AG09309 (cell line): ENCODE measurements at regions not wholly inside any gene's neighbourhood (a gene's known extent, or its start where the extent isn't known, plus 50 kb on each side); places are given as distances from the start of the nearest gene placed in this dataset.

ENCODE experiments used
- DNase-seq: peaks from one replicate; pipeline ENCODE4 v3.0.0-alpha.2; 2010; ENCODE audit warnings: low read depth
- H3K4me3 ChIP-seq: 2 replicates; pipeline ENCODE4 v1.5.1; 2011; ENCODE audit warnings: mild to moderate bottlenecking, low read depth, low read length, moderate library complexity; ENCODE audit not compliant: control insufficient read depth
- CTCF ChIP-seq: IDR thresholded peaks from 2 replicates; pipeline ENCODE4 v1.5.1; 2011; ENCODE audit warnings: mild to moderate bottlenecking, low read depth, low read length, inconsistent platforms; ENCODE audit not compliant: insufficient read depth, control insufficient read depth; ENCODE audit errors: missing control alignments

- DNase-seq, result no peak
- TF ChIP-seq CTCF, result no peak
- H3K4me3 ChIP-seq, result no peak overlapping the region
These were observed 728.3 kb downstream of the TMTC2 start for GRCh38 chr12:83414981-83415380.

GRCh38 chr12:83408851-83409250, 722.1 kb downstream of the TMTC2 start:
- DNase-seq, result no peak
- TF ChIP-seq CTCF, result no peak
- no peak overlapping the region for H3K4me3 ChIP-seq

- no peak for TF ChIP-seq CTCF
- no peak overlapping the region for H3K4me3 ChIP-seq
These were observed 721.4 kb downstream of the TMTC2 start for GRCh38 chr12:83408146-83408545.

GRCh38 chr12:83404521-83404920, 717.8 kb downstream of the TMTC2 start:
- TF ChIP-seq CTCF, result no peak
- H3K4me3 ChIP-seq, result no peak overlapping the region

More at GRCh38 chr12:83408146-83408545, 721.4 kb downstream of the TMTC2 start:
- no peak for DNase-seq

GRCh38 chr12:83390186-83390585, 703.5 kb downstream of the TMTC2 start:
- no peak for TF ChIP-seq CTCF
- no peak overlapping the region for H3K4me3 ChIP-seq
- DNase-seq, result no peak

More at GRCh38 chr12:83404521-83404920, 717.8 kb downstream of the TMTC2 start:
- no peak for DNase-seq

GRCh38 chr12:83389237-83389996, 702.7 kb downstream of the TMTC2 start:
- no peak for TF ChIP-seq CTCF
- no peak overlapping the region for H3K4me3 ChIP-seq
- DNase-seq, result no peak

- no peak for TF ChIP-seq CTCF
- DNase-seq, result no peak
- no peak overlapping the region for H3K4me3 ChIP-seq
These were observed 701.8 kb downstream of the TMTC2 start for GRCh38 chr12:83388551-83388950.
